Hepatocyte (in vitro differentiated cells): ENCODE measurements at regions not wholly inside any gene's neighbourhood (a gene's known extent, or its start where the extent isn't known, plus 50 kb on each side); places are given as distances from the start of the nearest gene placed in this dataset.

Source experiments
- DNase-seq: peaks from one replicate; pipeline ENCODE4 v3.0.0-alpha.2; 2016; ENCODE audit warnings: low spot score
- H2AFZ ChIP-seq: fragments of 200-600 bp; sonication (generic); 2 replicates; pipeline ENCODE4 v1.6.0; 2016; ENCODE audit warnings: antibody characterized with exemption, mild to moderate bottlenecking
- H3K27ac ChIP-seq: fragments of 200-600 bp; sonication (generic); 2 replicates; pipeline ENCODE4 v1.5.1; 2016; ENCODE audit warnings: mild to moderate bottlenecking
- H3K27me3 ChIP-seq: fragments of 200-600 bp; sonication (generic); 2 replicates; pipeline ENCODE4 v1.6.1; 2016
- H3K36me3 ChIP-seq: fragments of 200-600 bp; sonication (generic); replicated peaks from 2 replicates; pipeline ENCODE4 v1.5.1; 2016; ENCODE audit warnings: low read depth; ENCODE audit not compliant: insufficient read depth
- H3K4me1 ChIP-seq: fragments of 200-600 bp; sonication (generic); 2 replicates; pipeline ENCODE4 v1.5.1; 2016; ENCODE audit warnings: mild to moderate bottlenecking, moderate library complexity; ENCODE audit not compliant: insufficient read depth
- H3K4me2 ChIP-seq: fragments of 200-600 bp; sonication (generic); 2 replicates; pipeline ENCODE4 v1.6.0; 2016
- H3K4me3 ChIP-seq: fragments of 200-600 bp; sonication (generic); 2 replicates; pipeline ENCODE4 v1.5.1; 2016; ENCODE audit warnings: mild to moderate bottlenecking
- H3K79me2 ChIP-seq: fragments of 200-600 bp; sonication (generic); 2 replicates; pipeline ENCODE4 v1.6.0; 2017; ENCODE audit warnings: mild to moderate bottlenecking
- H3K9me2 ChIP-seq: fragments of 200-600 bp; sonication (generic); replicated peaks from 2 replicates; pipeline ENCODE4 v1.6.0; 2017; ENCODE audit warnings: mild to moderate bottlenecking; ENCODE audit not compliant: insufficient read depth
- H3K9me3 ChIP-seq: fragments of 200-600 bp; sonication (generic); 2 replicates; pipeline ENCODE4 v1.5.1; 2016; ENCODE audit warnings: low read depth, mild to moderate bottlenecking
- H4K20me1 ChIP-seq: fragments of 200-600 bp; sonication (generic); 2 replicates; pipeline ENCODE4 v1.6.0; 2016; ENCODE audit warnings: mild to moderate bottlenecking; ENCODE audit not compliant: insufficient read depth, poor library complexity, severe bottlenecking
- EZH2 ChIP-seq: fragments of 200-600 bp; sonication (generic); IDR thresholded peaks from 2 replicates; pipeline ENCODE4 v1.6.1; 2016; ENCODE audit warnings: antibody characterized with exemption, mild to moderate bottlenecking, borderline replicate concordance
- EZH2phosphoT487 ChIP-seq: fragments of 200-600 bp; sonication (generic); IDR thresholded peaks from one replicate; pipeline ENCODE4 v1.6.1; 2018; ENCODE audit warnings: antibody characterized with exemption, mild to moderate bottlenecking, low read depth, moderate library complexity; ENCODE audit not compliant: unreplicated experiment, severe bottlenecking
- WGBS: methylation state at CpG from one replicate; pipeline ENCODE4 v1.1.6; 2016; ENCODE audit warnings: low lambda C conversion rate; ENCODE audit errors: missing lambda C conversion rate; 5-methylcytosine and 5-hydroxymethylcytosine counted together
- TF ChIP-seq, protein P1 (sequence below): fragments of 200-600 bp; sonication (generic); IDR thresholded peaks from 2 replicates; pipeline ENCODE4 v1.5.1; 2016; ENCODE audit warnings: antibody characterized with exemption, mild to moderate bottlenecking; ENCODE audit not compliant: poor library complexity

DNA sequence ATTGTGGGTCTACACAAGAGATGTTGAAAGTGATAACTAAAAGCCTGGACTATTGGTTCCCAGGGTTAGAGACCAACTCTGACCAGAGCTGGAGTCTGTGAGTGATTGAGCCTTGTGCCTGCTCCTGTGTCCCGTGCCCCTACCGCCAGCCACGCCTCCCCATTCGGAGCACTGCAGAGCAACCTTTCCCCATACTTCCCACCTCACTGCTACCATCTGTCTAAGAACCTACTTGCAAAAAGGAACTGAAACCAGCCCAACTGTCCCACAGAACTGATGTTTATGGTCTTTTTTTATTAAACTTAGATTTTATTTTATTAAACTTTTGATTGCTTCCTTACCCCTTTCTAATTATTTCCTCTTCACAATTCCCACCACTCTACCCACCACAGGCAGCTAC, 300.3 kb upstream of the MGAT5 start:
- H3K27ac ChIP-seq: no peak overlapping the region
- no peak overlapping the region for H3K4me2 ChIP-seq
- 84% methylated on average over 4 of the region's 4 CpGs for WGBS
- H3K4me3 ChIP-seq: no peak overlapping the region
- no peaks in the 10 kb centered on the region for H3K4me1 ChIP-seq
- no peaks in the 10 kb centered on the region for H3K27me3 ChIP-seq
- H3K9me3 ChIP-seq: no peaks in the 10 kb centered on the region
- H3K36me3 ChIP-seq: no peaks in the 10 kb centered on the region
- H3K79me2 ChIP-seq: no peaks in the 10 kb centered on the region
- no peak for TF ChIP-seq EZH2phosphoT487
- no peak for TF ChIP-seq EZH2
- TF ChIP-seq, protein P1, sequence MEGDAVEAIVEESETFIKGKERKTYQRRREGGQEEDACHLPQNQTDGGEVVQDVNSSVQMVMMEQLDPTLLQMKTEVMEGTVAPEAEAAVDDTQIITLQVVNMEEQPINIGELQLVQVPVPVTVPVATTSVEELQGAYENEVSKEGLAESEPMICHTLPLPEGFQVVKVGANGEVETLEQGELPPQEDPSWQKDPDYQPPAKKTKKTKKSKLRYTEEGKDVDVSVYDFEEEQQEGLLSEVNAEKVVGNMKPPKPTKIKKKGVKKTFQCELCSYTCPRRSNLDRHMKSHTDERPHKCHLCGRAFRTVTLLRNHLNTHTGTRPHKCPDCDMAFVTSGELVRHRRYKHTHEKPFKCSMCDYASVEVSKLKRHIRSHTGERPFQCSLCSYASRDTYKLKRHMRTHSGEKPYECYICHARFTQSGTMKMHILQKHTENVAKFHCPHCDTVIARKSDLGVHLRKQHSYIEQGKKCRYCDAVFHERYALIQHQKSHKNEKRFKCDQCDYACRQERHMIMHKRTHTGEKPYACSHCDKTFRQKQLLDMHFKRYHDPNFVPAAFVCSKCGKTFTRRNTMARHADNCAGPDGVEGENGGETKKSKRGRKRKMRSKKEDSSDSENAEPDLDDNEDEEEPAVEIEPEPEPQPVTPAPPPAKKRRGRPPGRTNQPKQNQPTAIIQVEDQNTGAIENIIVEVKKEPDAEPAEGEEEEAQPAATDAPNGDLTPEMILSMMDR: no peak
- DNase-seq: no peak
- no peaks in the 10 kb centered on the region for H3K9me2 ChIP-seq
- no peaks in the 10 kb centered on the region for H4K20me1 ChIP-seq
- no peak overlapping the region for H2AFZ ChIP-seq

DNA sequence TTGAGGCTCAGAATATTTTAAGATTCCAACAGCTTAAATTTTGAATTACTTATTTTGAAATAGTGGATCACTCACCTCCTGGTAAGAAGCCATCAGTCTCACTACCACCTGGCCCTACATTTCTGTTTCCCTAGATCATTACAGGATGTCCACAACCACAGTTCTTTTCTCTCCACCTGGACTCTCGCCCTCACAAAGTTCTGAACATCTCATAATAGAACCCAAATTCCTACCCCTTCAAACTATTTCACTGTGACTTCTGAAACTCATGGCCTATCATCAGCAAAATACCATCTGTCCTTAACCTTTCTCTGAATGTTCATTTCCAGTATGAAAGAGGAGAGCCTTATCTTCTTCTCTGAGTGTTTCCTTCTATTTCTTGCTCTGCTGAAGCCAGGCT, 299.2 kb upstream of the MGAT5 start:
- Histone ChIP-seq H2AFZ (no peak overlapping the region), H4K20me1 (no peaks in the 10 kb centered on the region), H3K27ac (no peak overlapping the region), H3K36me3 (no peaks in the 10 kb centered on the region), H3K4me1 (no peaks in the 10 kb centered on the region), H3K9me2 (no peaks in the 10 kb centered on the region), H3K4me2 (no peak overlapping the region), H3K9me3 (no peaks in the 10 kb centered on the region), H3K79me2 (no peaks in the 10 kb centered on the region), H3K27me3 (no peaks in the 10 kb centered on the region), H3K4me3 (no peak overlapping the region)
- no peak for TF ChIP-seq EZH2phosphoT487
- TF ChIP-seq, protein P1: no peak
- TF ChIP-seq EZH2: no peak
- 87% methylated on average over 1 of the region's 1 CpG for WGBS
- no peak for DNase-seq

DNA sequence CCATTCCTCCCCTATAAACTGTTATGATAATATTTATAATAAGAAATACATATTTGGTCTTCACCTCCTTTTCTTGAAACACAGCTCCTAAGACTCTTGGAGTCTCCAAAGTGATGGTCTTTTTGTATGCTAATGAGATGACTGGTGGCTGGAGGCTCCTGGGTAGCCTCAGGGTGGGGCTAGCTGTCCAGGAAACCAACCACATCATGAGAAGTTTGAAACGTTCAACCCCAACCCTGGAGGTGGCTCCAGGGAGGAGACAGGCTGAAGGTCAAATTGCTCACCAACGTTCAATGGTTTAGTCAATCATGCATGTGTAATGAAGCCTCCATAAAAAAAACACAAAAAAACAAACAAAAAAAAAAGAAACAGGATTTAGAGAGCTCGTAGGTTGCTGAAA, 298.7 kb upstream of the MGAT5 start:
- no peaks in the 10 kb centered on the region for H4K20me1 ChIP-seq
- 68% methylated on average over 3 of the region's 3 CpGs for WGBS
- no peaks in the 10 kb centered on the region for H3K9me3 ChIP-seq
- no peaks in the 10 kb centered on the region for H3K79me2 ChIP-seq
- no peak overlapping the region for H3K4me3 ChIP-seq
- TF ChIP-seq EZH2 (no peak), EZH2phosphoT487 (no peak)
- TF ChIP-seq, protein P1: no peak
- no peak overlapping the region for H2AFZ ChIP-seq
- H3K27ac ChIP-seq: no peak overlapping the region
- H3K4me1 ChIP-seq: no peaks in the 10 kb centered on the region
- H3K36me3 ChIP-seq: no peaks in the 10 kb centered on the region
- DNase-seq: no peak
- no peaks in the 10 kb centered on the region for H3K27me3 ChIP-seq
- no peaks in the 10 kb centered on the region for H3K9me2 ChIP-seq
- no peak overlapping the region for H3K4me2 ChIP-seq

DNA sequence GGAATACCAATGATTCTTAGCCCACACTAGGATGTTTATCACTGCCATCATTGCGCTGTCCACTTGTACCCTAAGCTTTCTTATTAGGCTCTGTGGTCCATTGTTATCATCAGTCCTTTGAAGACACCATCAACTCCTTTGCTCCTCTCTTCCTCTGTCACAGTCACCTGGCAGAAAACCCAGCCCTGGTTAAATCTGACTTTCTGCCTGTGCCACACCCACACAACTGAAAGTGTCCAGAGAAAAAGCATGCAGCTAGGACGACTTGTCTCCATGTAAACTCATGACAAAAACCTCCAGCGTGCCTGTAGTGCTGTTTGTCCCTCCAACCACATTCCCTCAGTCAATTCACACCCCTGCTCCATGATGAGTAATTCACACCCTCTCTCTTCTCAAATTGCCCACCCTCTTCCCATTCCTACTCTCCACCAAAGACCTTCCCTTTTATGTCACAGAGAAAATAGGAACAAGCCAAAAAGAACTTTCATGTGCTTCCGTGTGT, 297.4 kb upstream of the MGAT5 start:
- Histone ChIP-seq H3K27me3 (no peaks in the 10 kb centered on the region), H3K4me3 (no peak overlapping the region), H3K79me2 (no peaks in the 10 kb centered on the region), H2AFZ (no peak overlapping the region), H3K9me2 (no peaks in the 10 kb centered on the region), H3K36me3 (no peaks in the 10 kb centered on the region), H3K4me2 (no peak overlapping the region), H4K20me1 (no peaks in the 10 kb centered on the region), H3K4me1 (no peaks in the 10 kb centered on the region), H3K27ac (no peak overlapping the region), H3K9me3 (no peaks in the 10 kb centered on the region)
- no peak for TF ChIP-seq EZH2phosphoT487
- TF ChIP-seq EZH2: no peak
- TF ChIP-seq, protein P1: no peak
- DNase-seq: no peak
- 73% methylated on average over 4 of the region's 4 CpGs for WGBS
